ENCODE measurements at regions not wholly inside any gene's neighbourhood (a gene's known extent, or its start where the extent isn't known, plus 50 kb on each side); places are given as distances from the start of the nearest gene placed in this dataset.
"Not testable (repeated sequence)": the region's sequence is repeated elsewhere in the genome, so short reads cannot be mapped to it uniquely, and the experiment has no call there.

- ATAC-seq: no peak
Observed at GRCh38 chr16:46519063-46519462, 102.1 kb downstream of the SHCBP1 start.

GRCh38 chr16:46496701-46497100, 124.5 kb downstream of the SHCBP1 start:
- DNase-seq (no peak), ATAC-seq (no peak)
- Histone ChIP-seq H3K9me3 (no peaks in the 10 kb centered on the region), H3K4me1 (ENCODE audit: low read depth) (no peaks in the 10 kb centered on the region), H3K4me3 (no peak overlapping the region), H3K36me3 (ENCODE audit: low read depth) (no peaks in the 10 kb centered on the region)
- intact Hi-C loops (cut with DNase I, micrococcal nuclease): no loop called here
- no peak for TF ChIP-seq CTCF (IDR thresholded peaks at IDR 0.05)

More at GRCh38 chr16:46519063-46519462, 102.1 kb downstream of the SHCBP1 start:
- no peak for TF ChIP-seq CTCF (IDR thresholded peaks at IDR 0.05)
- no peak overlapping the region for H3K4me3 ChIP-seq
- intact Hi-C loops (cut with DNase I, micrococcal nuclease): no loop called here
- no peaks in the 10 kb centered on the region for H3K36me3 ChIP-seq (ENCODE audit: low read depth)
- H3K4me1 ChIP-seq (ENCODE audit: low read depth): no peaks in the 10 kb centered on the region
- DNase-seq: no peak
- peaks cover 5% of the 10 kb centered on the region for H3K9me3 ChIP-seq

GRCh38 chr16:46482895-46483294, 138.3 kb downstream of the SHCBP1 start:
- Histone ChIP-seq H3K4me3 (no peak overlapping the region), H3K4me1 (ENCODE audit: low read depth) (no peaks in the 10 kb centered on the region), H3K36me3 (ENCODE audit: low read depth) (no peaks in the 10 kb centered on the region), H3K9me3 (peaks cover 32% of the 10 kb centered on the region)
- TF ChIP-seq CTCF (IDR thresholded peaks at IDR 0.05): no peak
- no peak for ATAC-seq
- no peak for DNase-seq
- intact Hi-C loops (cut with DNase I, micrococcal nuclease): no loop called here

GRCh38 chr16:46466239-46466638, 154.9 kb downstream of the SHCBP1 start:
- H3K4me1 ChIP-seq (ENCODE audit: low read depth): no peaks in the 10 kb centered on the region
- ATAC-seq (no peak), DNase-seq (no peak)
- no peak for TF ChIP-seq CTCF (IDR thresholded peaks at IDR 0.05)
- no peak overlapping the region for H3K4me3 ChIP-seq
- peaks cover 69% of the 10 kb centered on the region for H3K9me3 ChIP-seq
- intact Hi-C loops (cut with DNase I, micrococcal nuclease): no loop called here
- no peaks in the 10 kb centered on the region for H3K36me3 ChIP-seq (ENCODE audit: low read depth)

- H3K36me3 ChIP-seq (ENCODE audit: low read depth); H3K4me3 ChIP-seq; ATAC-seq; H3K4me1 ChIP-seq (ENCODE audit: low read depth); intact Hi-C loops (cut with DNase I, micrococcal nuclease); DNase-seq: not testable (repeated sequence)
- peaks cover 15% of the 10 kb centered on the region for H3K9me3 ChIP-seq
Observed at GRCh38 chr16:46454801-46455200, 166.4 kb downstream of the SHCBP1 start.

- no peaks in the 10 kb centered on the region for H3K4me1 ChIP-seq (ENCODE audit: low read depth)
- peak in 1 of 3 donors; percentile 28 for DNase-seq
- TF ChIP-seq CTCF (IDR thresholded peaks at IDR 0.05): no peak
- H3K4me3 ChIP-seq: no peak overlapping the region
- ATAC-seq: no peak
- no peaks in the 10 kb centered on the region for H3K36me3 ChIP-seq (ENCODE audit: low read depth)
- intact Hi-C loops (cut with DNase I, micrococcal nuclease): no loop called here
- peaks cover 29% of the 10 kb centered on the region for H3K9me3 ChIP-seq
Observed at GRCh38 chr16:46428108-46429061, 192.8 kb downstream of the SHCBP1 start.
